ENCODE measurements at regions not wholly inside any gene's neighbourhood (a gene's known extent, or its start where the extent isn't known, plus 50 kb on each side); places are given as distances from the start of the nearest gene placed in this dataset.

GRCh38 chr13:91181892-91182291, 165.6 kb upstream of the MIR17HG start:
- RAD21 ChIA-PET (ENCODE audit: low non-redundant PET in 1 of 2, low total read pairs in 2 of 2, uncharacterized antibody in 2 of 2, unreplicated experiment in 2 of 2) = no interaction called here
- POLR2A ChIA-PET = no interaction called here
- no peaks in the 10 kb centered on the region for H3K9me3 ChIP-seq (ENCODE audit: control insufficient read depth in 1 of 2, insufficient read depth in 1 of 2, low read depth in 1 of 2, low read length in 2 of 2)
- no peak overlapping the region for H2AFZ ChIP-seq (ENCODE audit: low read depth, low read length, poor library complexity, severe bottlenecking)
- H3K4me1 ChIP-seq (ENCODE audit: control insufficient read depth in 1 of 2, insufficient read depth in 2 of 2, low read length in 2 of 2) = no peaks in the 10 kb centered on the region
- ATAC-seq (no peak), DNase-seq (ENCODE audit: low read depth, low spot score) (no peak)
- peaks cover 4% of the 10 kb centered on the region for H3K27me3 ChIP-seq (ENCODE audit: insufficient read depth, low read length)
- no TSS peak for BruUV-seq (replicated peaks)
- H3K79me2 ChIP-seq (ENCODE audit: insufficient read depth, low read length) = no peaks in the 10 kb centered on the region
- H3K27ac ChIP-seq (ENCODE audit: low read depth, low read length) = no peak overlapping the region
- H3K4me3 ChIP-seq (replicated peaks in 1 of 2; ENCODE audit: low read depth in 1 of 2, low read length in 2 of 2) = no peak overlapping the region
- no peak overlapping the region for H3K9ac ChIP-seq (ENCODE audit: low read length)
- TF ChIP-seq EZH2phosphoT487 (IDR thresholded peaks at IDR 0.05; ENCODE audit: borderline replicate concordance) (no peak), ZNF274 (IDR thresholded peaks at IDR 0.05; ENCODE audit: low read depth, low read length) (no peak), SRF (IDR thresholded peaks at IDR 0.05; ENCODE audit: low read depth) (no peak)
- no peaks in the 10 kb centered on the region for H3K36me3 ChIP-seq (ENCODE audit: control insufficient read depth in 1 of 2, insufficient read depth in 2 of 2, low read length in 2 of 2)
- intact Hi-C loops (cut with micrococcal nuclease) = no loop called here
- CTCF ChIA-PET = no interaction called here
- no peaks in the 10 kb centered on the region for H4K20me1 ChIP-seq (ENCODE audit: insufficient read depth)
- no peaks in the 10 kb centered on the region for H3K9me2 ChIP-seq (ENCODE audit: insufficient read depth)
- no peak overlapping the region for H3K4me2 ChIP-seq (ENCODE audit: low read length)

GRCh38 chr13:91184244-91184926, 163.1 kb upstream of the MIR17HG start:
- Histone ChIP-seq H3K4me3 (replicated peaks in 1 of 2; ENCODE audit: low read depth in 1 of 2, low read length in 2 of 2) (no peak overlapping the region), H3K79me2 (ENCODE audit: insufficient read depth, low read length) (no peaks in the 10 kb centered on the region), H2AFZ (ENCODE audit: low read depth, low read length, poor library complexity, severe bottlenecking) (no peak overlapping the region), H3K4me2 (ENCODE audit: low read length) (no peak overlapping the region), H3K36me3 (ENCODE audit: control insufficient read depth in 1 of 2, insufficient read depth in 2 of 2, low read length in 2 of 2) (no peaks in the 10 kb centered on the region), H3K9me2 (ENCODE audit: insufficient read depth) (no peaks in the 10 kb centered on the region), H3K9ac (ENCODE audit: low read length) (no peak overlapping the region), H3K9me3 (ENCODE audit: control insufficient read depth in 1 of 2, insufficient read depth in 1 of 2, low read depth in 1 of 2, low read length in 2 of 2) (no peaks in the 10 kb centered on the region), H4K20me1 (ENCODE audit: insufficient read depth) (no peaks in the 10 kb centered on the region), H3K27me3 (ENCODE audit: insufficient read depth, low read length) (peaks cover 4% of the 10 kb centered on the region), H3K4me1 (ENCODE audit: control insufficient read depth in 1 of 2, insufficient read depth in 2 of 2, low read length in 2 of 2) (no peaks in the 10 kb centered on the region), H3K27ac (ENCODE audit: low read depth, low read length) (no peak overlapping the region)
- POLR2A ChIA-PET = no interaction called here
- DNase-seq (ENCODE audit: low read depth, low spot score) (no peak), ATAC-seq (no peak)
- CTCF ChIA-PET = interaction anchor here (1.2 to 1.7 kb wide), 3 partner anchors 63 to 107 kb away, joined by 3 to 19 read pairs (median 4); no protein-coding TSS in a partner anchor
- BruUV-seq (replicated peaks) = no TSS peak
- TF ChIP-seq MAX (IDR thresholded peaks at IDR 0.05) (no peak), ZBTB33 (IDR thresholded peaks at IDR 0.05; ENCODE audit: extremely low read depth, insufficient replicate concordance, low read length) (no peak), ZFX (IDR thresholded peaks at IDR 0.05) (no peak), YY1 (IDR thresholded peaks at IDR 0.05; ENCODE audit: extremely low read depth, insufficient replicate concordance, low read depth, low read length) (no peak), ELF1 (IDR thresholded peaks at IDR 0.05; ENCODE audit: borderline replicate concordance, low read depth) (no peak), POLR2A (IDR thresholded peaks at IDR 0.05; ENCODE audit: borderline replicate concordance, extremely low read depth, insufficient read depth, insufficient read length) (no peak), JUND (IDR thresholded peaks at IDR 0.05) (no peak), ATF3 (IDR thresholded peaks at IDR 0.05) (no peak), EGR1 (IDR thresholded peaks at IDR 0.05; ENCODE audit: low read depth) (no peak), EZH2 (IDR thresholded peaks at IDR 0.05) (no peak), SRF (IDR thresholded peaks at IDR 0.05; ENCODE audit: low read depth) (no peak), TCF7L2 (IDR thresholded peaks at IDR 0.05; ENCODE audit: borderline replicate concordance, extremely low read depth, insufficient read depth, insufficient read length) (no peak)
- RAD21 ChIA-PET (ENCODE audit: low non-redundant PET in 1 of 2, low total read pairs in 2 of 2, uncharacterized antibody in 2 of 2, unreplicated experiment in 2 of 2) = no interaction called here
- intact Hi-C loops (cut with micrococcal nuclease) = no loop called here

All from HCT116 (cell line).